ENCODE measurements at regions not wholly inside any gene's neighbourhood (a gene's known extent, or its start where the extent isn't known, plus 50 kb on each side); places are given as distances from the start of the nearest gene placed in this dataset.

- Mint-ChIP-seq H3K27ac (no peak overlapping the region), H3K36me3 (ENCODE audit: low read depth) (no peaks in the 10 kb centered on the region), H3K4me3 (no peak overlapping the region), H3K27me3 (ENCODE audit: low read depth) (no peaks in the 10 kb centered on the region), H3K9me3 (no peaks in the 10 kb centered on the region), H3K4me1 (ENCODE audit: low read depth) (peaks cover 7% of the 10 kb centered on the region)
- DNase-seq, result no peak
- CTCF ChIA-PET, result interaction anchor here (0.6 kb wide), 1 partner anchor 54 kb away, joined by 3 read pairs; no protein-coding TSS in a partner anchor
- intact Hi-C loops (cut with micrococcal nuclease), result no loop called here
Measured at GRCh38 chr13:77417897-77418296, 91.0 kb upstream of the MYCBP2 start.

GRCh38 chr13:77416666-77417212 is 89.8 kb upstream of the MYCBP2 start:
- no peaks in the 10 kb centered on the region for H3K27me3 Mint-ChIP-seq (ENCODE audit: low read depth)
- H3K9me3 Mint-ChIP-seq, result no peaks in the 10 kb centered on the region
- no peak overlapping the region for H3K4me3 Mint-ChIP-seq
- CTCF ChIA-PET, result no interaction called here
- no peak for DNase-seq
- no peak overlapping the region for H3K27ac Mint-ChIP-seq
- peaks cover 7% of the 10 kb centered on the region for H3K4me1 Mint-ChIP-seq (ENCODE audit: low read depth)
- intact Hi-C loops (cut with micrococcal nuclease), result no loop called here
- no peaks in the 10 kb centered on the region for H3K36me3 Mint-ChIP-seq (ENCODE audit: low read depth)

GRCh38 chr13:77415253-77416071 is 88.6 kb upstream of the MYCBP2 start:
- intact Hi-C loops (cut with micrococcal nuclease), result no loop called here
- Mint-ChIP-seq H3K4me1 (ENCODE audit: low read depth) (peaks cover 7% of the 10 kb centered on the region), H3K36me3 (ENCODE audit: low read depth) (no peaks in the 10 kb centered on the region), H3K4me3 (no peak overlapping the region), H3K27ac (no peak overlapping the region), H3K27me3 (ENCODE audit: low read depth) (no peaks in the 10 kb centered on the region), H3K9me3 (no peaks in the 10 kb centered on the region)
- DNase-seq, result no peak
- CTCF ChIA-PET, result interaction anchor here (1.1 kb wide), 1 partner anchor 14 kb away, joined by 3 read pairs; no protein-coding TSS in a partner anchor

GRCh38 chr13:77412860-77413259 is 86.0 kb upstream of the MYCBP2 start:
- H3K4me1 Mint-ChIP-seq (ENCODE audit: low read depth), result peaks cover 7% of the 10 kb centered on the region
- no peak for DNase-seq

GRCh38 chr13:77412116-77412635 is 85.3 kb upstream of the MYCBP2 start:
- Mint-ChIP-seq H3K27me3 (ENCODE audit: low read depth) (no peaks in the 10 kb centered on the region), H3K9me3 (no peaks in the 10 kb centered on the region), H3K27ac (no peak overlapping the region), H3K4me3 (no peak overlapping the region), H3K36me3 (ENCODE audit: low read depth) (no peaks in the 10 kb centered on the region), H3K4me1 (ENCODE audit: low read depth) (peaks cover 7% of the 10 kb centered on the region)
- CTCF ChIA-PET, result interaction anchor here (0.5 kb wide), 1 partner anchor 151 kb away, joined by 3 read pairs; no protein-coding TSS in a partner anchor
- intact Hi-C loops (cut with micrococcal nuclease), result no loop called here
- DNase-seq, result no peak

More at GRCh38 chr13:77412860-77413259, 86.0 kb upstream of the MYCBP2 start:
- Mint-ChIP-seq H3K9me3 (no peaks in the 10 kb centered on the region), H3K36me3 (ENCODE audit: low read depth) (no peaks in the 10 kb centered on the region), H3K27ac (no peak overlapping the region), H3K4me3 (no peak overlapping the region), H3K27me3 (ENCODE audit: low read depth) (no peaks in the 10 kb centered on the region)
- intact Hi-C loops (cut with micrococcal nuclease), result no loop called here
- CTCF ChIA-PET, result no interaction called here

GRCh38 chr13:77409412-77409811 is 82.5 kb upstream of the MYCBP2 start:
- Mint-ChIP-seq H3K9me3 (no peaks in the 10 kb centered on the region), H3K4me1 (ENCODE audit: low read depth) (no peaks in the 10 kb centered on the region), H3K36me3 (ENCODE audit: low read depth) (no peaks in the 10 kb centered on the region), H3K27me3 (ENCODE audit: low read depth) (no peaks in the 10 kb centered on the region), H3K27ac (no peak overlapping the region), H3K4me3 (no peak overlapping the region)
- DNase-seq, result no peak
- CTCF ChIA-PET, result interaction anchor here (1.4 kb wide), 1 partner anchor 69 kb away, joined by 4 read pairs; no protein-coding TSS in a partner anchor
- intact Hi-C loops (cut with micrococcal nuclease), result no loop called here

- CTCF ChIA-PET, result no interaction called here
- H3K9me3 Mint-ChIP-seq, result no peaks in the 10 kb centered on the region
- no peak overlapping the region for H3K4me3 Mint-ChIP-seq
- H3K27me3 Mint-ChIP-seq (ENCODE audit: low read depth), result no peaks in the 10 kb centered on the region
- H3K4me1 Mint-ChIP-seq (ENCODE audit: low read depth), result no peaks in the 10 kb centered on the region
- no peak for DNase-seq
- no peak overlapping the region for H3K27ac Mint-ChIP-seq
- no peaks in the 10 kb centered on the region for H3K36me3 Mint-ChIP-seq (ENCODE audit: low read depth)
- intact Hi-C loops (cut with micrococcal nuclease), result no loop called here
Measured at GRCh38 chr13:77406644-77407440, 79.9 kb upstream of the MYCBP2 start.

- Mint-ChIP-seq H3K27ac (no peak overlapping the region), H3K36me3 (ENCODE audit: low read depth) (no peaks in the 10 kb centered on the region), H3K4me3 (no peak overlapping the region), H3K4me1 (ENCODE audit: low read depth) (no peaks in the 10 kb centered on the region), H3K9me3 (no peaks in the 10 kb centered on the region), H3K27me3 (ENCODE audit: low read depth) (no peaks in the 10 kb centered on the region)
- intact Hi-C loops (cut with micrococcal nuclease), result no loop called here
- CTCF ChIA-PET, result no interaction called here
- no peak for DNase-seq
Measured at GRCh38 chr13:77398825-77399620, 72.1 kb upstream of the MYCBP2 start.

- intact Hi-C loops (cut with micrococcal nuclease), result no loop called here
- H3K9me3 Mint-ChIP-seq, result no peaks in the 10 kb centered on the region
- H3K36me3 Mint-ChIP-seq (ENCODE audit: low read depth), result no peaks in the 10 kb centered on the region
- no peaks in the 10 kb centered on the region for H3K27me3 Mint-ChIP-seq (ENCODE audit: low read depth)
- peaks cover 10% of the 10 kb centered on the region for H3K4me1 Mint-ChIP-seq (ENCODE audit: low read depth)
- DNase-seq, result no peak
- no peak overlapping the region for H3K27ac Mint-ChIP-seq
- CTCF ChIA-PET, result interaction anchor here (0.6 kb wide), 1 partner anchor 23 kb away, joined by 4 read pairs; no protein-coding TSS in a partner anchor
- no peak overlapping the region for H3K4me3 Mint-ChIP-seq
Measured at GRCh38 chr13:77397636-77398035, 70.7 kb upstream of the MYCBP2 start.

GRCh38 chr13:77391475-77391874 is 64.6 kb upstream of the MYCBP2 start:
- DNase-seq, result no peak
- Mint-ChIP-seq H3K36me3 (ENCODE audit: low read depth) (no peaks in the 10 kb centered on the region), H3K4me3 (no peak overlapping the region), H3K9me3 (no peaks in the 10 kb centered on the region), H3K27ac (no peak overlapping the region), H3K4me1 (ENCODE audit: low read depth) (peaks cover 12% of the 10 kb centered on the region), H3K27me3 (ENCODE audit: low read depth) (no peaks in the 10 kb centered on the region)
- CTCF ChIA-PET, result no interaction called here
- intact Hi-C loops (cut with micrococcal nuclease), result no loop called here

- H3K4me3 Mint-ChIP-seq, result no peak overlapping the region
- intact Hi-C loops (cut with micrococcal nuclease), result no loop called here
- H3K4me1 Mint-ChIP-seq (ENCODE audit: low read depth), result peaks cover 12% of the 10 kb centered on the region
- H3K27ac Mint-ChIP-seq, result no peak overlapping the region
- no peaks in the 10 kb centered on the region for H3K27me3 Mint-ChIP-seq (ENCODE audit: low read depth)
- CTCF ChIA-PET, result interaction anchor here (1.4 kb wide), 1 partner anchor 388 kb away, joined by 3 read pairs; no protein-coding TSS in a partner anchor
- H3K36me3 Mint-ChIP-seq (ENCODE audit: low read depth), result no peaks in the 10 kb centered on the region
- no peak for DNase-seq
- no peaks in the 10 kb centered on the region for H3K9me3 Mint-ChIP-seq
Measured at GRCh38 chr13:77390391-77390790, 63.5 kb upstream of the MYCBP2 start.

Data from activated naive CD4-positive, alpha-beta T cell treated with anti-CD3 and anti-CD28 coated beads for 36 hours (primary cell).